ENCODE measurements at regions not wholly inside any gene's neighbourhood (a gene's known extent, or its start where the extent isn't known, plus 50 kb on each side); places are given as distances from the start of the nearest gene placed in this dataset.

DNA sequence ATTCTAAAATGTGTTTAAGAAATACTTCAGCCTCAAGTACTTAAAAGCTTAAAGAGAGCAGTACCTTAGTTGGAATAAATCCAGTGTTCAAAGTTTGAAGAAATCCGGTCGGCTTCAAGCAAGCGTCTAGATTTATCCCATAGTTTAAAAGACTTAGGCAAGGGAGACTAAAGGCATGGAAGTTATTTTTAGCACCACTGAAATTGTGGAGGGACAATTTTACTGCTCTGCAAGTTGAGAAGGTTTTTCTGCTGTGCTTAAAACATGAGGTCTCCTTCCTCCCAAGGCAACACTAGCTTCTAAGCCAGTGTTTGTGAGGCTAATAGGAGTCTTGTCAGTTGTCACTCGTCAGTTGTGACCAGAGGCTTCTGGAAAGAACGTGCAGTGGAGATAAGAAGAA, 183.5 kb downstream of the MSL3 start:
- DNase-seq: no peak
- in situ Hi-C loops (cut with MboI; ENCODE audit: low pct_unique_long_range_greater_than_20kb, low sequenced_read_pairs): no loop called here

DNA sequence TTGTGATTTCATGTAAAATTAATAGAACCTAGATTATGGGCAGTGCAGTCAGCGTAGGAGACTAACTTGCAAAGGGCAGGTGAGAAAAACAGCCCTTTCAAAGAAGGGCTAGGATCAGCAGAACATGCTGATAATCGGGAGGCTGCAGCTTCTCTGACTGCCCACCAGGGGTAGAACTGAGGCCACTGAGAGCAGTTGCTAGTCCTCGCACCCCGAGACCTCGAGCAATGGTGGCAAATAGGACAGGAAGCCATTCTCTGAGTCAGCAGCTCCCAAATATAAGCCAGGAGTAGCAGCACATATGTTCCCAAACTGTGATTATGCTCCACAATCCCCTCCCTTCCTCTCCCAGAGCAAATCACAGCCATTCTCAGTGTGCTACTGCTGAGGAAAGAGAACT, 186.5 kb downstream of the MSL3 start:
- no peak for DNase-seq
- in situ Hi-C loops (cut with MboI; ENCODE audit: low pct_unique_long_range_greater_than_20kb, low sequenced_read_pairs): no loop called here

DNA sequence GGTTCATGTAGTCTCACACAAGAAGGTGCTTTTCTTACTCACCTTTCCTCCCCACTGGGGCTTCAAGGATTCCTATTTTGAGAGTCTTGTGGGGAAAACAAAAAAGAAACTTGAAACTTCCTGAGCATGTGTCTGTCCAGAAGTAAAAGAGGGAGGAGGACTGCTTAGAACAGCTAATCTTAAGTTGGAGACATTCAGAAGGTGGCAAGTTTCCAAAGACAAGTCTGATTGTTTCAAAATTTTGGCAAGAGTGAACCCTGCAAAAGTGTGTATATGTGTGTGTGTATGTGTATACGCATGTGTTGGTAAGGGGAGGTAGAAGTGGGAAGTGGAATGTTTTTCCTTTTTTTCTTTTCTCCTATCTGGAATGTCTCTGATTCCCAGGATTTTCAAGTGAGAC, 189.0 kb upstream of the FRMPD4 start:
- in situ Hi-C loops (cut with MboI; ENCODE audit: low pct_unique_long_range_greater_than_20kb, low sequenced_read_pairs): no loop called here
- no peak for DNase-seq

DNA sequence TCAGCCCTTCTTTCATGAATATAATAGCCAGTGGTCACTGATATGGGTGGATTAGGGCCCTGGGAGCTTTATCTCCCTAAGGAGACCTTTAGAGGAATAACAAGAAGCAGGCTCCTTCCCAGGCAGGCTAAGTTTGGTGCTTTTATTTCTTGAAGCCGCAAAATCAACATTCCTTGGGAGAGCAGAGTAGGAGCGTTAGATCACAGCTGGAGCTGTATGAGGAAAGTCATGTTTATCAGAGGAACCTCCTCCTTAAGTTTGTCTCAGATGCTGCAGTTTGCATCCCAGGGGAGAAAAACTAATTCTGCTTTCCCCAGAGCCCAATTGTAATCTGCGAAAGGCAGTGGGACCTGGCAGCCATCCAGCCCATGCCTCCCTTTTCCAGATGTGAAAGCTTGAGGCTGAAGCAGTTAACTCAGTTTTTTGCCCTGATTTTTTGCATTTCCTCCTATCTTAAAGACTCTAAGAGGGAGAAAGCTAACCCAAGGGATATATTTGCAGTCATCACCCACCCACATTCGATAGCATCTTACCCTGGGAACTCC, 186.0 kb upstream of the FRMPD4 start:
- no peak for DNase-seq
- in situ Hi-C loops (cut with MboI; ENCODE audit: low pct_unique_long_range_greater_than_20kb, low sequenced_read_pairs): no loop called here

DNA sequence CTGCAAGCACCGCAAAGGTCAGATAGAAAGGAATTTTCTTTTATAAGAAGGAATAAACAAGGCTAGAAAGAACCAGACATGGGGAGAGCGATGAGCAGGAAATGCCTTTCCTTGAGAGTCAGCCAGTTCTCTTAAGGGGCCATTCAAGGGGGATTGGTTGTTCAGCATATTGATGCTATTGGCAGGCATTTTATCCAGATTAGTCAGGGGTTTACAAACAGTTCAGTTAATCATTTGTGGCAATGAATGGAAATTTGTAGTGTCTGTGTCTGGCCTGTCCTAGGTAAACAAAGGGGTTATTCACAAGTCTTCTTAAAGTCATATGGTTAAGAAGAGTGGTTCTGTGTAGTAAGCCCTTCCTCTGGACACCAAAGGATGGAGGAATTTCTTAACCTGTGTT, 184.7 kb upstream of the FRMPD4 start:
- in situ Hi-C loops (cut with MboI; ENCODE audit: low pct_unique_long_range_greater_than_20kb, low sequenced_read_pairs): no loop called here

DNA sequence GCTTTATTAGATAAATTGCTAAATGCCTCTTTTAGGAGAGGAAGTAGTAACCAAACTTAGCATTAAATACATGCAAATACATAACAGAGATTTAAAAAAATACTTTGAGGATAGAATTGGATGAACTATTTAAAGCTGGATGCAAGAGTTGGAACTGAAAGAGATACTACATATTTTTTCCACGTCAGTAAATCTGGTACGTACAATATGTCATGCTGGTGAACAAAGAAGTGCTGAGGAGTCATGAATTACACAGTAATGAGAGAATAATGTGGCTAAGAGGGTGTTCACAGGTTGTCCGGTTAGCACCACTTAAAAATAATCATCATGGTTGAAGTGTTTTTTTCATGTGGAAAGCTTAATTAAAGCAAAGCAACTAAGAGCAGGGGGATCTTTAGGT, 184.1 kb upstream of the FRMPD4 start:
- in situ Hi-C loops (cut with MboI; ENCODE audit: low pct_unique_long_range_greater_than_20kb, low sequenced_read_pairs): no loop called here
- no peak for DNase-seq

More for the DNA sequence above, 184.7 kb upstream of the FRMPD4 start:
- DNase-seq: no peak

DNA sequence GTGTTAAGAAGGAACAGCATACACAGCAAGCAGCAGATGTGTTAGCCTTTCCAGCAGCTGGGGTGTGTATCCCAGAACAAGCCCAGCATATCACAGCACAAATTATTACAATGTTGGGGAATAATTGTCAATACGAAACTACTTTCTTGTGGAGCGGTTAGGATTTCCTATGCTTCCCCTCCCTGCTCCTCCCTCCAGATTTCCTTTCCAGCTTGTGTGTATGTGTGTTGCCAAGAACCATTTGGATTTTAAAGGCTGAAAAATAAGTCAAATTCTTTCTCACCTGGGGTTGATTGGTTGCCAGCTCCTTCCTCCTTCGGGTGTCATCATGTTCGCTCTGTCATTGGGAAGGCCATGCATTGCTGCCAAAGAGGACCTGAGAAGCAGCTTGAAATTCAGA, 178.2 kb upstream of the FRMPD4 start:
- in situ Hi-C loops (cut with MboI; ENCODE audit: low pct_unique_long_range_greater_than_20kb, low sequenced_read_pairs): no loop called here

DNA sequence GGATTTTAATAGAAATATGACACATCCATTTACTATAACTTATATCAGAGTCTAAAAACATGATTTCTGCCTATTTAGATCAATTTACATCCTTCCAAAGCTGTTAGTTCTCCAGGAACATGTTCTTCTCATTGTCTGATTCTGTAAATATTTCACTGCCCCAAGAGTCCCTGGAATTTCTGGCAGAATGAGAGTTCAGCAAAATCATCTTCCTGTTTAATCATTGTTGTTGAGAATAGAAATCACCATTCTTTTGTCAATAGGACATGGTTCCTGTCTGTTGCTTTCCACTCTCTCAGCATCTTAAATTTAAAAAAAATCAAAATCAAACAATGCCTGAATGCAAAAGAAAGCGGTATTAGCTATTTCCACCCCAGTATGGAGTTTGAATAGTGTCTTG, 172.8 kb upstream of the FRMPD4 start:
- no peak for DNase-seq
- in situ Hi-C loops (cut with MboI; ENCODE audit: low pct_unique_long_range_greater_than_20kb, low sequenced_read_pairs): no loop called here

More for the DNA sequence above, 178.2 kb upstream of the FRMPD4 start:
- no peak for DNase-seq

DNA sequence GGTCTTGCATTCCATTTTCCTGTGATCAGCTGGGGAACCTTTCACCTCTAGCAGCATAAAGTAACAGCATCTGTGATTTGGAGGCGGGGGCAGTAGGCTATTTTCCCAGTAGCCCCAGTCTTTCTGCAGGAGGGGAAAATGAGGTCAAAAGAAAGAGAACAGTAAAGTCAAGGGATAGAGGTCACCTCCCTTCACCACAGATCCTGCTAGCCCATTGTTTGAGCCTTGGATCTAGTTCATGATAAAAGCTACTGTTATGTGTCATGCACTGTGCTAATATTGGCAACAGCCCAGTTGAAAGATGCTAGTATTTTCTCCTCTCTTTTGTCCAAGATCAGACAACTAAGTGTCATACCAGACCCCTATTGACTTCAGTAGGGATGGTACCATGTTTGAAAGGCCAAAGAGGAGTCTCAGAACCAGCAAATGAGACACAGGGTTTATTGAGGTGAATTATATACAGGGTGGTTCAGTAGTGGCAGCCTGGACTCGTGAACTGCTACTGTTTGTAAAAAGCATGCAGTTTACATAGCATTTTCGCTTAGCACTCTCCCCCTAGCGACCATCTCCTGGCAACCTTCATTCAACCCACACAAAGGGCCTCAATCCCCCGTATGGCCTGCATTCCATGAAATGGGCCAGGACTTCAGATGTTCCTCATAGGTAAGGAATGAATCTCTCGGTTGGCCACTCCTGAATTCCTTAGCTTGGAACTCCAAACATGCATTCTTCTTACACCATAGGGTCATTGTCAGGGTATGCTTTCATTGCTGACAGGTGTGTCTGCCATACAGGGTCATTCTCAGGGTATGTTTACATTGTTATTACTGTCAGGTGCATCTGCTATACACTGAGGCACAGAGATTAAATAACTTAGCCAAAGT, 170.0 kb upstream of the FRMPD4 start:
- in situ Hi-C loops (cut with MboI; ENCODE audit: low pct_unique_long_range_greater_than_20kb, low sequenced_read_pairs): no loop called here
- DNase-seq: no peak

DNA sequence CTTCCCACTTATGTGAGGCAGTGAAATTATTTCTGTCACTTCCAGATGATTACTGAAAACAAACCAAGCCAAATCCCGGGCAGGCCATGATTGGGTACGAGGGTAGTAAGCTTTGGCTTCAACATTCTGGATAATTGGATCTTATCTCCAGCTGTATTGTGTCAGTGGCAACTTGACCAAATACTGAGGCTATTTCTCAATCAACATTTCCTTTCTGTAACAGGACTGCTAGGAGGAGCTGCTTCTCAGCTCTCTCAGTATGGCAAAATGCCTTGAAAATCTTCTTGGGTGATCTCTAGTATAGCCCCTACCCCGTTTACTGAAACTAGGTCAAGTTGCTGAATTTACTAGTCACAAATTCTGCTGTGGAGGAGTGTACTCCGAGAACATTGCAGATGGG, 169.3 kb upstream of the FRMPD4 start:
- in situ Hi-C loops (cut with MboI; ENCODE audit: low pct_unique_long_range_greater_than_20kb, low sequenced_read_pairs): no loop called here
- no peak for DNase-seq

DNA sequence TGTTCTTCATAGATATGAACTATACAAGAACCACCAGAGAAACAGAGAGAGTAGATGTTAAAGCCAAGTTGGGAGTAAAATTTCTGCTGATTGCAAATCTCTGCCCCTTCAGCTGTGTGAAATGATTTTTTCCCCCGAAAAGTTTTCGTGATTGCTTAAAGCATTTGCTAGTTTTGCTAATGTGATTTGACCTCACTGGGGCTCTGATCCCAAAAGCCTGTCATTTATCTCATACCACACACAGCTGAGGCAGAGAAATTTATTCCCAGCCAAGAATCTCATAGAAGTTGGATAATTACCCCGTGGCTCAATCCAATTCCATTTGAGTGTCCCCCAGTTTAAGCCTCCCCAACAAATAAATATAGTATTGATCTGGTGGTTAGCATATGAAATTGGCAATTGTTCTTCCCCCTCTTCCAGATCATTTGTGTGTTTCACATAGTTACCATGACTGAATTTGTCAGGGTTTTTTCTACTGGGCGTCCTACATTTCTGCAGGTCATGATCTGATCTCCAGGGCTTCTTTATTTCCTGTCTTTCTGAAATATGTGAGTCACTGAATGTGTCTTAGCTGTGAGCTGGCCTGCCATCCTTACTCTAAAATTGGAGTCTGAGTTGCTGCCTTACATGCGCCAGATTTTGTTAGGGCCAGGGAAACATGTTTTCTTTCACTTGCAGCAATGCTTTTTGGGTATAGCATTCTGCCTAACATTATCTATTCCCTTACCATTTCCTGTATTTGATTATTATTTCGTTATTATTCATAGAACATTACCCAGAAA, 167.5 kb upstream of the FRMPD4 start:
- in situ Hi-C loops (cut with MboI; ENCODE audit: low pct_unique_long_range_greater_than_20kb, low sequenced_read_pairs): no loop called here
- DNase-seq: no peak

DNA sequence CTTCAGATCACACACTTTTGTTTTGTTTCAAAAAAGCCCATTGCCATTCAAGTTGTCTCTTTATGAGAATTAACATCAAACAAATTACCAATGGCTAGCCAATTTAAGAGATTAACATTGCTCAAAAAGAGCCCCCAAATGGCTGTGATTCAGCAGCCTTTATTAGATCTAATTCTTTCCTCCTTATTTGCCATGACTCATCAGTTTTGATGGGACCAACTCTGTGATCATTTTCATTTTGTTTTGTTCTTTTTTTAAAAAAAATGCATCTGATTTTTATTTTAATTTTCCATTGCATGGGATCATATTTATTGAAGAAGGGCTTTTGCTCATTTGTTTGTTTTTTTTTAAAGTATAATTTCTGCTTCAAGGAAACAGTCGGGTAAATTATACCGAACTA, 161.6 kb upstream of the FRMPD4 start:
- no peak for DNase-seq
- in situ Hi-C loops (cut with MboI; ENCODE audit: low pct_unique_long_range_greater_than_20kb, low sequenced_read_pairs): no loop called here

DNA sequence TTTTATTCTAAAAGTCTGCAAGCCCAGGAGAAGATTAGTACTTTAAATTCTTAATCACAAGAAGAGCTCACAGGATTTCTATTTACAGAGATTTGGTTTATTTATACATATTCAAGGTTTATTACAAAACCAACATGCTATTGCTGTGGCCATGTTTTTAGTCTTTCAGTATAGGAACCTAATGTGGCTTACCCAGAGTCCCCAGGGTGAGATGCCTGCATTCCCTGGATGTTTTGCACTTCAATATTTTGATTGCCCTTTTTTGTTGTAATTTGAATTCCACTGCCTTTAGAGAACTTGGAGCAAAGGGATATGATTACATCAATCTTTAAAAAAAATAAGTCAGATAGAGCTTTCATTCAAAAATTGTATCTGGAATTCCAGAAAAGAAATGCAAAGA, 146.0 kb upstream of the FRMPD4 start:
- DNase-seq: no peak
- in situ Hi-C loops (cut with MboI; ENCODE audit: low pct_unique_long_range_greater_than_20kb, low sequenced_read_pairs): no loop called here

DNA sequence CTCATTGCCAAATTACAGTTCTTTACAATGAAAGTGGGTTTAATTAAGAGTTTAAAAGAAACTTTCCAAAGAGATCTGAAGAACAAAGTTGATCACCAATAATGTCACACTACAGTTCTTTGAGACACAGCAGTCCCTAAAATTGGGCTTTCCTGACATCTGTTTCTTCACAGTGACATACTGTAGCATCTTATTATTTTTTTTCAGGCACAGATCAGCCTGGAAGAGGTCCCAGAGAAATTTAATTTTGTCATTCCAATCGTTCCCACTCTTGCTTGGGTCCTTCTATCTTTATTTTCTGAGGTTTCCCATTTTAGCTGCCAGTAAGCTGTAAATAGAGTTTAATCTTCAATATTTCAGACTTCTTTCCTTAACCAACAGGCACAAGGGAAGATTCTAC, 143.1 kb upstream of the FRMPD4 start:
- in situ Hi-C loops (cut with MboI; ENCODE audit: low pct_unique_long_range_greater_than_20kb, low sequenced_read_pairs): no loop called here
- no peak for DNase-seq

DNA sequence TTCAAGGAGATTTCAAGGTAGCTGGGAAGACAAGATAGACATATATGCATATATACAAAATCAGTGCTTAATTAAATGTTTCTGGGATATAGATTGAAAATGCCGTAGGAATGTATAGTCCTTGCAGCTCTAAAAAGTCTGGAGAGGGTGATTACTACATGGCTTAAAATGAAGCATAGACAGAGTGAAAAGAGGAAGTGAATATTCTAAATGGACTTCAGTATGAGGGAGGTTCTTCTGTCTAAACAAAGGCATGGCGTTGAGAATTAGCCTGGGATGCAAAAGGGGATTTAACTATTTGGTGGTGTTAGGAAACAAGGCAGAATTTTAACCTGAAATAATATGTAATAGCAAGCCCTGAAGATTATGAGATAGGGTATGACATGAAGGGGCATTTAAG, 141.5 kb upstream of the FRMPD4 start:
- peak; percentile 19 for DNase-seq
- in situ Hi-C loops (cut with MboI; ENCODE audit: low pct_unique_long_range_greater_than_20kb, low sequenced_read_pairs): no loop called here

DNA sequence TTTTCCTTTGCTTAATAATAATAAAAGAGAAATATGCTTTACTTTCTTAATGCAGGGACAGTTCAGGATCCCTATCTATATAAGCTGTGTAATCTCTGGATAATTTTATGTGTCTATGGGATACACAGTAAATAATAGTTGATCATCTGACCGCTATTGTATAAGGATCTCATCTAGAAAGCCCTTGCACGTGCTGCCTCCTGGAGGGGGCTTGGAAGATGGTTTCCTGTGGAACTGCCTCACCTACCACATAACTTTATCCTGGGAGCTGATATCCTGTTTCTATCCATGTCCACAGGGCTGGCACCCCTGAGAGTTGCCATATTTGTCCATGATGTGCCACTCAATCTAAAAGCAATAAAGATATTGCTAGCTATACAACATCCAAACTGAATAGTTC, 139.3 kb upstream of the FRMPD4 start:
- DNase-seq: no peak
- in situ Hi-C loops (cut with MboI; ENCODE audit: low pct_unique_long_range_greater_than_20kb, low sequenced_read_pairs): no loop called here

DNA sequence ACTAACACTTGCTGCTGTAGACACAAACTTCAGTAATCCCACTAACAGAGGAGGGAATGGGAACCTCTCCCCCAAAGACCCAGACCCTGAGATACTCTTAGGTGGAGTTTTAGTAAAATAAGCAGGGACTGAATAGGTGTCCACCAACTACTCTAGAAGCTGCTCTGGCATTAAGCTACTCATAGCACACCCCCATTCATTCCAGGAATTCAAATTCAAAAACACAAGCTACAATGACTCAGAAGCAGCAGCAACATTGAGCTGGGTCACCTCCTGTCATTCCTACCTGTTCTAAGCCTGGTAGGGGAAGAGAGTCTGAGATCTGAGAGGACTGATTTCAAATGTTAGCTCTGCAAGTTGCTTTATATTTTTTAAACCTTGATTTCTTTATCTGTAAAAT, 135.4 kb upstream of the FRMPD4 start:
- in situ Hi-C loops (cut with MboI; ENCODE audit: low pct_unique_long_range_greater_than_20kb, low sequenced_read_pairs): no loop called here
- DNase-seq: no peak

DNA sequence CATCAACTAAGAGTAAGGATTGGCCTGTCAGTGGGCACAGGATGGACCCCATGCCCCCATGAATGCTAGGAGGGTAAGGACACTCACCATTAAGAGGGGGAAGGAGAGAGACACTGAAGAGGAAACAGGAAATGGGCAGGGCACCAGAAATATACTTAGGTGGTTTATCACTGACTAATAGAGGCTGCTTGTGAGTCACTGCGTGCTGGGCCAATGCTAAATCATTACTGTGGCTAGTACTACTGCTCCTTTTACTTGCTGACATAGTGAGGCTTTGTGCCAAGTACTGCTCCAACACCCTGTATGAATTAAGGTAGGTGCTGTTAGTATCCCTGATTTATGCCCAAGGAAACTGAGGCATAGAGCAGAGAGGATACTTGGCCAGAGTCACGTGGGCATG, 130.4 kb upstream of the FRMPD4 start:
- in situ Hi-C loops (cut with MboI; ENCODE audit: low pct_unique_long_range_greater_than_20kb, low sequenced_read_pairs): no loop called here

DNA sequence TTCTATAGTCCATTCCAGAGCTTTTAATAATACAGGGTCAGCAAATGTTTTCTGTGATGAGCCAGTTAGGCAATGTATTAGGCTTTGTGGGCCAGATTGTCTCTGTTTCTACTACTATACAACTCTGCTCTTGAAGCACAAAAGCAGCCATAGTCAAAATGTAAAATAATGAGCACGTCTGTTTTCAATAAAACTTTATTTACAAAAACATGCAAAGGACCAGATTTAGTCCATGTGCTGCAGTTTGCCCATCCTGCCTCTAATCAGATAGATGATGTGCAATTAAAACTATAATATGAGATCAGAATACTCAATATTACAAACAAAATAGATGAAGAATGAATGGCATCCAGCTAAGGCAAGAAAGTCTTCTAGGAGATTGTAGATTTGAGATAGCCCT, 127.8 kb upstream of the FRMPD4 start:
- in situ Hi-C loops (cut with MboI; ENCODE audit: low pct_unique_long_range_greater_than_20kb, low sequenced_read_pairs): no loop called here

More for the DNA sequence above, 130.4 kb upstream of the FRMPD4 start:
- DNase-seq: no peak

DNA sequence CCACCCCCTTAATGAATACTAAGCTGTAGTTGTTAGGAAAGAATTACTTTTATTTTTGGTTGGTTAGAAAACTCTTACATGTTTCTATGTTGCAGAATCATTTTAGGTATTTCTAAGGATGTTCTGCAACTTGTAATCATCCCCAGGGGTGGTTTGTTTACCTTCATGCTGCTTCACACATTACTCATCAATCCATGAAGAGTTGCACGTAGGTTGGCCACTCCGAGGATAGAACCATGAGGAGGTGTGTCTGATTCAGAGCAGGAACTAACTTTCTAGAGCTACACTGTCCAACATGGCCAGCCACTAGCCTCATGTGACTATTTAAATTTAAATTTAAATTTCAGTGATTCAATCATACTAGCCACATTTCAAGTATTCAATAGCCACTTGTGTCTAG, 127.2 kb upstream of the FRMPD4 start:
- in situ Hi-C loops (cut with MboI; ENCODE audit: low pct_unique_long_range_greater_than_20kb, low sequenced_read_pairs): no loop called here
- no peak for DNase-seq

More for the DNA sequence above, 127.8 kb upstream of the FRMPD4 start:
- no peak for DNase-seq
